ENCODE measurements at regions not wholly inside any gene's neighbourhood (a gene's known extent, or its start where the extent isn't known, plus 50 kb on each side); places are given as distances from the start of the nearest gene placed in this dataset.

- no peak for TF ChIP-seq CTCF (conservative IDR thresholded peaks at IDR 0.05)
- TF ChIP-seq ZFX (IDR thresholded peaks at IDR 0.05) = no peak
Observed at GRCh38 chr1:204793259-204793914, 77.3 kb upstream of the NFASC start.

Measured in C4-2B (cell line).